Adrenal gland (tissue), 9 donors: ENCODE measurements at regions not wholly inside any gene's neighbourhood (a gene's known extent, or its start where the extent isn't known, plus 50 kb on each side); places are given as distances from the start of the nearest gene placed in this dataset.

Source experiments
- DNase-seq, 7 donors: peaks; one replicate each; pipeline ENCODE4 v3.0.0-alpha.2; 2019 to 2020
- H3K27ac ChIP-seq, 5 donors: fragments of 200-600 bp; sonication (generic) in 4 of 5; 1 replicate in 3 of 5; 2 replicates in 2 of 5; pipeline versions ENCODE4 v1.5.1 to v1.8.0; 2016 to 2020; ENCODE audit warnings: mild to moderate bottlenecking in 1 of 5
- H3K27me3 ChIP-seq: fragments of 200-600 bp; 2 replicates; pipeline ENCODE4 v1.8.0; 2021
- H3K36me3 ChIP-seq, 2 donors: fragments of 200-600 bp; replicated peaks in 1 of 2; 1 replicate in 1 of 2; 2 replicates in 1 of 2; pipeline versions ENCODE4 v1.5.1 to v1.8.0; 2018 to 2022
- H3K4me1 ChIP-seq, 2 donors: fragments of 200-600 bp; replicated peaks in 1 of 2; 1 replicate in 1 of 2; 2 replicates in 1 of 2; pipeline versions ENCODE4 v1.5.1 to v1.8.0; 2018 to 2021
- H3K4me3 ChIP-seq, 4 donors: fragments of 200-600 bp; sonication (generic) in 3 of 4; one replicate each; pipeline ENCODE4 v1.5.1; 2016 to 2018
- H3K9me3 ChIP-seq, 3 donors: fragments of 200-600 bp; sonication (generic) in 1 of 3; replicated peaks in 1 of 3; 1 replicate in 2 of 3; 2 replicates in 1 of 3; pipeline versions ENCODE4 v1.5.1 to v1.8.0; 2016 to 2021
- POLR2A ChIP-seq, 2 donors: fragments of 450-650 bp; IDR thresholded peaks; one replicate each; pipeline ENCODE4 v1.6.1; 2017; ENCODE audit warnings: antibody characterized with exemption in 2 of 2, mild to moderate bottlenecking in 2 of 2, moderate library complexity in 1 of 2
- WGBS, 4 donors: extraction: QIAGEN DNeasy Blood & Tissue Kit in 2 of 4; methylation state at CpG; one replicate each; pipeline versions ENCODE4 v1.1.5 to v1.1.7; 2013 to 2017; 5-methylcytosine and 5-hydroxymethylcytosine counted together
- intact Hi-C, 2 donors: fragments of 100-400 bp; cut with DNase I; formaldehyde crosslinking; loops; one replicate each; pipeline versions ENCODE4 v1.14.1 to v1.15.0; 2022 to 2023
- TF ChIP-seq, protein P1 (sequence below), 6 experiments: fragments of 450-650 bp in 4 of 6; fragments of 200-600 bp in 2 of 6; sonication (generic) in 1 of 6; IDR thresholded peaks; 1 replicate in 5 of 6; 2 replicates in 1 of 6; pipeline versions ENCODE4 v1.5.1 to v1.8.0; 2016 to 2021; ENCODE audit warnings: antibody characterized with exemption in 6 of 6, mild to moderate bottlenecking in 2 of 6, moderate library complexity in 1 of 6
- donor health status: healthy with polysubstance abuse.
- donor health status: Bipolar disorder and iron deficiency.
- donor health status: DM: yes; HTN: yes; CAD: no.
- donor health status: DM: no; HTN: no; CAD: no.
- donor health status: DM: no; HTN: no; CAD: no.

DNA sequence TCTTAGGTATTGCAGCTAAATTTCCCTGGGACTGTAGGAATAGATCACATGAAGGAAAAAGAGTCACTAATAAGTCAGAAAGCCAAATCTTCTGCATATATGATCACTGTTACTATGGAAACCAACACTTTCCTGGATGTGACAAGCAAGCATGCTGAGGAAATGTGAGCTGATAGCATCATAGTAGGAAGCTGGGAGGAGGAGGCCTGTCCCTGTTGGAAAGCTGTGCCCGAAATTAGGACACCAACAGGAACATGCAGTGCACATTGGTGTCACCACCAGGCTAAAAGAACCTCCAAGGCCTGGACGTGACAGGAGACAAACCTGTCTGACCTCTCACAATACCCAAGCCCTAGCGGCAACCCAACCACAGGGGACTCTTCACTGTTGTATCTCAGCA, 181.9 kb upstream of the PCSK2 start:
- Histone ChIP-seq H3K27ac (no peak overlapping the region), H3K27me3 (no peaks in the 10 kb centered on the region), H3K4me1 (no peaks in the 10 kb centered on the region), H3K36me3 (no peaks in the 10 kb centered on the region), H3K4me3 (no peak overlapping the region), H3K9me3 (no peaks in the 10 kb centered on the region)
- intact Hi-C loops = no loop called here
- WGBS, 4 donors = 35 to 65% (median 54%) methylated on average over 2 to 3 of the region's 3 CpGs
- TF ChIP-seq, protein P1, sequence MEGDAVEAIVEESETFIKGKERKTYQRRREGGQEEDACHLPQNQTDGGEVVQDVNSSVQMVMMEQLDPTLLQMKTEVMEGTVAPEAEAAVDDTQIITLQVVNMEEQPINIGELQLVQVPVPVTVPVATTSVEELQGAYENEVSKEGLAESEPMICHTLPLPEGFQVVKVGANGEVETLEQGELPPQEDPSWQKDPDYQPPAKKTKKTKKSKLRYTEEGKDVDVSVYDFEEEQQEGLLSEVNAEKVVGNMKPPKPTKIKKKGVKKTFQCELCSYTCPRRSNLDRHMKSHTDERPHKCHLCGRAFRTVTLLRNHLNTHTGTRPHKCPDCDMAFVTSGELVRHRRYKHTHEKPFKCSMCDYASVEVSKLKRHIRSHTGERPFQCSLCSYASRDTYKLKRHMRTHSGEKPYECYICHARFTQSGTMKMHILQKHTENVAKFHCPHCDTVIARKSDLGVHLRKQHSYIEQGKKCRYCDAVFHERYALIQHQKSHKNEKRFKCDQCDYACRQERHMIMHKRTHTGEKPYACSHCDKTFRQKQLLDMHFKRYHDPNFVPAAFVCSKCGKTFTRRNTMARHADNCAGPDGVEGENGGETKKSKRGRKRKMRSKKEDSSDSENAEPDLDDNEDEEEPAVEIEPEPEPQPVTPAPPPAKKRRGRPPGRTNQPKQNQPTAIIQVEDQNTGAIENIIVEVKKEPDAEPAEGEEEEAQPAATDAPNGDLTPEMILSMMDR (IDR thresholded peaks at IDR 0.05) = no peak
- no peak for TF ChIP-seq POLR2A (IDR thresholded peaks at IDR 0.05)
- no peak for DNase-seq

DNA sequence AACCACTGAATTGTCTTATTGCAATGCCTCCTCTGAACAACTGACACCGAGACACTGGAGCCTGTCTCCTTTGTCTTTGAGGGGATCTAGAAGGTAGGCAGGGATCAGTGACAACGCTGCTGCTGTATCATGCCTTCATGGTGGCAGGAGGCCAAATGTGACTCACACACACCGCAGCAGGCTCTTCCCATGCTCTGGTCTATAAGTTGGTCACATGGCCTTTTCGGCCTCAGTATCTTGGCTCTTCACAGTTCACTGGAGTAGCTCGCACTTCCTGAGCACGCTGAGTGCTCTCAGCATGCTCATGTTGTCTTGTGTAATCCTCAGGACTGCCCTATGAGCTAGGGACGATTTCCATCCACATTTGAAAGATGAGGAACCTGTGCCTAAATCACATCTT, 167.4 kb upstream of the PCSK2 start:
- Histone ChIP-seq H3K9me3 (no peaks in the 10 kb centered on the region), H3K27me3 (no peaks in the 10 kb centered on the region), H3K4me1 (no peaks in the 10 kb centered on the region), H3K27ac (no peak overlapping the region), H3K4me3 (no peak overlapping the region), H3K36me3 (no peaks in the 10 kb centered on the region)
- no peak for TF ChIP-seq POLR2A (IDR thresholded peaks at IDR 0.05)
- TF ChIP-seq, protein P1 (IDR thresholded peaks at IDR 0.05) = no peak
- no peak for DNase-seq
- 60 to 82% (median 66%) methylated on average over 6 to 7 of the region's 7 CpGs for WGBS, 4 donors
- intact Hi-C loops = no loop called here

DNA sequence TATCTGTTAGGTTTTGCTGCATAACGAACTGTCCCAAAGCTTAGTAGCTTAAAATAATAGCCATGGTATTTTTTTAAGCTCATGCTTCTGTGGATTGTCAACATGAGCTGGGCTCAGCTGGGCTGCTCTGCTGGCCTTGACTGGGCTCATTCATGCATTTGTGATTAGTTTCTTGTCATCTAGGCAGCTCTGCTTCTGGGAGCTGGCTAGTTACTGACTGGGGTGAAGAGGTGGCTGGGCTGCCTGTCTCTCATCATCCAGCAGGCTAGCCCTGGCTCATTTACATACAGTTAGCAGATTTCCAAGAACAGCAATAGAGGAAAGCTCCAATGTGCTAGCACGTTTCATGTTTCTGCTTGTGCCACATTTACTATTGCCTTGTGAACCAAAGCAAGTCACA, 165.1 kb upstream of the PCSK2 start:
- no peak for TF ChIP-seq POLR2A (IDR thresholded peaks at IDR 0.05)
- TF ChIP-seq, protein P1 (IDR thresholded peaks at IDR 0.05) = no peak
- no peak overlapping the region for H3K4me3 ChIP-seq
- H3K27ac ChIP-seq = no peak overlapping the region
- H3K27me3 ChIP-seq = no peaks in the 10 kb centered on the region
- no peaks in the 10 kb centered on the region for H3K36me3 ChIP-seq
- WGBS, 4 donors = 29 to 45% (median 38%) methylated on average over 2 of the region's 2 CpGs
- H3K4me1 ChIP-seq = no peaks in the 10 kb centered on the region
- DNase-seq = no peak
- intact Hi-C loops = no loop called here
- no peaks in the 10 kb centered on the region for H3K9me3 ChIP-seq

DNA sequence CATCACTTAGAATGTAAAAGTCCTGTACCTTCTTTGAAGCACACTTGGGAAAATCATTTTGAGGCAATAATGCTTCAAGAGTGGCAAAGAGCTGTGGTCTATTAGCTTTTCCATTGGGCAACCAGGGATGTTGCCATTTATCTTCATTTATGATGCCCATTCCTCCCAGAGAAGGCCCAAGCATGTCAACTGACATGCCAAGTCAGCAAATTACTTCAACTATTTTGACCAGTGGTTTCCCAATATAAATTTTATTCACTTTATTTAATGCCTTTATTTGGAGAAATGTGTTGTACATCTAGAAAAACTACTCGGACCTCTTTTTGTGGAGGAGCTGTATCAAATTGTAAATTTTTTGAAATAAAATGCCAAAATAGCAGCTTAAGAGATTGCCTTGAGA, 164.1 kb upstream of the PCSK2 start:
- H3K27me3 ChIP-seq = no peaks in the 10 kb centered on the region
- H3K9me3 ChIP-seq = no peaks in the 10 kb centered on the region
- 46 to 68% (median 55%) methylated on average over 1 of the region's 1 CpG for WGBS, 4 donors
- no peak overlapping the region for H3K4me3 ChIP-seq
- no peak for TF ChIP-seq POLR2A (IDR thresholded peaks at IDR 0.05)
- TF ChIP-seq, protein P1 (IDR thresholded peaks at IDR 0.05) = no peak
- H3K27ac ChIP-seq = no peak overlapping the region
- intact Hi-C loops = no loop called here
- no peak for DNase-seq
- no peaks in the 10 kb centered on the region for H3K36me3 ChIP-seq
- H3K4me1 ChIP-seq = no peaks in the 10 kb centered on the region
